ENCODE measurements at regions not wholly inside any gene's neighbourhood (a gene's known extent, or its start where the extent isn't known, plus 50 kb on each side); places are given as distances from the start of the nearest gene placed in this dataset.

DNA sequence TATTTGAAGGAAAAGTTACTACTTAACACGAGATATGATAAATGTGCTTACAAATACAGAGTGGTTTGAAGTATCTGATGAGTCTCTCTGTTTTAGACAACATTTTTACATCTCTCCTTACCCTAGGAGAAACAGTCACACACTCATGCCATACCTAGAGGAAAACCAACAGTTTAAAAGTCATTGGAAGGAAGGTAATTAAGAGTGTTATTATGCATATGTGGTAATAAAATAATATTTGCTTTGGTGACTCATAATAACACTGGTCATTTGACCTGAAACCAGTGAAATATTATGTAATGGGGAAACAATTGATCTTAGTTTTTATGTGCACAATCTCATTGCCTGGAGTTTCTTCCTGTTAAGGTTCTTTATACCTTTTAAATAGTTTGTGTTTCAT is 136.9 kb upstream of the SOX21 start:
- no peak for TF ChIP-seq GATA1 (IDR thresholded peaks at IDR 0.05; ENCODE audit: low read depth, low read length)
- no peak for TF ChIP-seq POLR2A (IDR thresholded peaks at IDR 0.05; ENCODE audit: low read length)
